HFFc6 (cell line): ENCODE measurements at regions not wholly inside any gene's neighbourhood (a gene's known extent, or its start where the extent isn't known, plus 50 kb on each side); places are given as distances from the start of the nearest gene placed in this dataset.

ENCODE experiments used
- DNase-seq: peaks from one replicate; pipeline ENCODE4 v3.0.0-alpha.2; 2018
- H3K27ac Mint-ChIP-seq: 2 replicates; pipeline ENCODE4 v1.8.0; 2020; ENCODE audit warnings: mild to moderate bottlenecking, mixed read lengths
- H3K27me3 Mint-ChIP-seq: 2 replicates; pipeline ENCODE4 v1.8.0; 2021; ENCODE audit warnings: mild to moderate bottlenecking, moderate library complexity, mixed read lengths; ENCODE audit not compliant: insufficient read depth
- H3K36me3 Mint-ChIP-seq: 2 replicates; pipeline ENCODE4 v1.8.0; 2021; ENCODE audit warnings: low read depth, mixed read lengths
- H3K4me1 Mint-ChIP-seq: 2 replicates; pipeline ENCODE4 v1.8.0; 2020; ENCODE audit warnings: low read depth, mixed read lengths
- H3K4me3 Mint-ChIP-seq: 2 replicates; pipeline ENCODE4 v1.8.0; 2020; ENCODE audit warnings: mild to moderate bottlenecking, moderate library complexity, mixed read lengths
- H3K9me3 Mint-ChIP-seq: 2 replicates; pipeline ENCODE4 v1.8.0; 2020; ENCODE audit warnings: mild to moderate bottlenecking, mixed read lengths
- CTCF ChIP-seq: fragments of 200-600 bp; sonication (generic); IDR thresholded peaks from 2 replicates; pipeline ENCODE4 v1.5.0; 2021; ENCODE audit warnings: antibody characterized with exemption, mild to moderate bottlenecking

- DNase-seq = no peak
- Mint-ChIP-seq H3K4me3 (no peak overlapping the region), H3K27ac (no peak overlapping the region), H3K4me1 (no peaks in the 10 kb centered on the region), H3K9me3 (no peaks in the 10 kb centered on the region), H3K27me3 (peaks cover 34% of the 10 kb centered on the region), H3K36me3 (no peaks in the 10 kb centered on the region)
- no peak for TF ChIP-seq CTCF
These were observed 96.3 kb upstream of the HPF1 start for GRCh38 chr4:169854090-169854489.

DNA sequence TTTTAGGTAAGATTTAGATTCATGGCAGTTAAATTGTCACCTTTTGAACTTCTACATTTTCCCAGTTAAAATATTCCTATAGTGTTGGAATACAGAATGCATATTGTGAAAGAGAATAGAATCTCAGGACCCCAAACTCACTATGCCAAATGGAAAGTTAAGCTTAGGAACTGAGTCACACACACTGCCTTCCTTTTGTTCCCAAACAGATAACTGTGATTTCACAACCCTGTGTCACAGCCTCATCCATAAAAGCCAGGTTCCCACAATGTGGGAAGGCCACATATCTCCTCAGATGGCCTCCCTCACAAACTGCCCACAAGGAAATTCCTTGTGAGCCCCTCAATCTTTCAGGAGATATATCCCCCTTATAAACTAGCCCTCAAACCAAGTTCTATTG is 94.7 kb upstream of the HPF1 start:
- no peak overlapping the region for H3K27ac Mint-ChIP-seq
- H3K9me3 Mint-ChIP-seq = no peaks in the 10 kb centered on the region
- no peak for TF ChIP-seq CTCF
- no peaks in the 10 kb centered on the region for H3K4me1 Mint-ChIP-seq
- no peak for DNase-seq
- peaks cover 41% of the 10 kb centered on the region for H3K27me3 Mint-ChIP-seq
- no peaks in the 10 kb centered on the region for H3K36me3 Mint-ChIP-seq
- H3K4me3 Mint-ChIP-seq = no peak overlapping the region

DNA sequence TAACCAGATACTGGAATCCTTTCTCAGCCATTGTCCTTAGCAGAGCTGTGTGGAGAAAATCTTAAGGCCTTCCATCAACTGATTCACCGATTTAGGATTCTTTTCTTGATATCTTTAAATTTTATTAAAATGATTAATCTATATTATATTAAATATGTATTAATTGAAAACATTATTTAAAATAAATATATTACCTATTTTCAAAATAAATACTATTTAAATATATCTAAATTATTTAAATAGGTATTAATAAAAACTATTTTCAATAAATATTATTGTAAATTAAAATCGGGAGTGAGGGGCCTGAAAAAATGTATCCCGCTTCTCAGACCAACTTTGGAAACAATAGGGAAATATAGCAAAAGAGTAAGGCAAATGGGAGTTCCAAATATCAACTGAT is 94.0 kb upstream of the HPF1 start:
- Mint-ChIP-seq H3K4me1 (no peaks in the 10 kb centered on the region; the same call in 1 of the 2 replicates), H3K27ac (no peak overlapping the region), H3K27me3 (peaks cover 39% of the 10 kb centered on the region), H3K9me3 (no peaks in the 10 kb centered on the region), H3K4me3 (no peak overlapping the region), H3K36me3 (no peaks in the 10 kb centered on the region)
- no peak for DNase-seq
- TF ChIP-seq CTCF = no peak

DNA sequence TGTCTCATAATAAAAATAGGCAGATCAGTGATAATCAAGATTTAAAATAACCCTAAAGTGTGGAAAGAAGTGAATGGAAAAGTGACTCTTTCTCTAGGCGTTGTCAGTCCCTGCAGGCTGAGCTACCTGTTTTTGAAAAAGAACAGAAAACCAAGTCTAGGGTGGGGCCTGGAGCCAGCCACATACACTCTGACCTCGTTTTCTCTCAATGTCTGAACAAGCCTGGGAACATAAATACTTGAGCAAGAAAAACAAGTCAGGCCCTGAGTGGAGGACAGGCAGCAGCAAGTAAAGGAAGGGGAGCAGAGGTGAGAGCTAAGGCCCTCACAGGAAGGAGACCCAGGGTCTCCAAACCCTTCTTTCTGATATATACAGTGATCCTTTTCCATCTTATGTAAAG is 91.7 kb upstream of the HPF1 start:
- Mint-ChIP-seq H3K4me3 (no peak overlapping the region), H3K4me1 (no peaks in the 10 kb centered on the region; the same call in 1 of the 2 replicates), H3K36me3 (no peaks in the 10 kb centered on the region), H3K27me3 (peaks cover 36% of the 10 kb centered on the region), H3K27ac (no peak overlapping the region), H3K9me3 (no peaks in the 10 kb centered on the region)
- DNase-seq = no peak
- TF ChIP-seq CTCF = no peak

- H3K27me3 Mint-ChIP-seq = peaks cover 29% of the 10 kb centered on the region
- H3K9me3 Mint-ChIP-seq = no peaks in the 10 kb centered on the region
- DNase-seq = no peak
- no peak overlapping the region for H3K27ac Mint-ChIP-seq
- H3K4me1 Mint-ChIP-seq = no peaks in the 10 kb centered on the region; the same call in 1 of the 2 replicates
- no peak overlapping the region for H3K4me3 Mint-ChIP-seq
- no peaks in the 10 kb centered on the region for H3K36me3 Mint-ChIP-seq
- TF ChIP-seq CTCF = no peak
These were observed 90.3 kb upstream of the HPF1 start for GRCh38 chr4:169848018-169848417.

GRCh38 chr4:169847171-169847570 is 89.4 kb upstream of the HPF1 start:
- no peaks in the 10 kb centered on the region; the same call in 1 of the 2 replicates for H3K4me1 Mint-ChIP-seq
- peaks cover 30% of the 10 kb centered on the region for H3K27me3 Mint-ChIP-seq
- no peak for TF ChIP-seq CTCF
- no peak overlapping the region for H3K4me3 Mint-ChIP-seq
- no peak for DNase-seq
- no peaks in the 10 kb centered on the region for H3K9me3 Mint-ChIP-seq
- no peaks in the 10 kb centered on the region for H3K36me3 Mint-ChIP-seq
- no peak overlapping the region for H3K27ac Mint-ChIP-seq
